Mesenchymal stem cell (in vitro differentiated cells and primary cell): ENCODE measurements at regions not wholly inside any gene's neighbourhood (a gene's known extent, or its start where the extent isn't known, plus 50 kb on each side); places are given as distances from the start of the nearest gene placed in this dataset.

ENCODE experiments used
- DNase-seq: peaks from one replicate; pipeline ENCODE4 v3.0.0-alpha.2; 2013
- H2AFZ ChIP-seq: one replicate; pipeline ENCODE4 v1.6.1; 2013; ENCODE audit warnings: low read depth, mild to moderate bottlenecking, control low read depth, inconsistent platforms, low read length, moderate library complexity
- H2AK5ac ChIP-seq: 2 replicates; pipeline ENCODE4 v1.6.1; 2013; ENCODE audit warnings: low read length, moderate library complexity, mild to moderate bottlenecking, inconsistent platforms; ENCODE audit not compliant: severe bottlenecking
- H2BK120ac ChIP-seq: one replicate; pipeline ENCODE4 v1.6.1; 2013; ENCODE audit warnings: low read depth, mild to moderate bottlenecking, inconsistent platforms, low read length, moderate library complexity
- H2BK12ac ChIP-seq, 2 experiments: one replicate each; pipeline ENCODE4 v1.6.1; 2013; ENCODE audit warnings: inconsistent platforms in 2 of 2, low read length in 2 of 2, mild to moderate bottlenecking in 2 of 2, moderate library complexity in 2 of 2, control low read depth in 1 of 2
- H2BK15ac ChIP-seq: one replicate; pipeline ENCODE4 v1.6.1; 2013; ENCODE audit warnings: mild to moderate bottlenecking, low read depth, inconsistent platforms; ENCODE audit not compliant: poor library complexity, severe bottlenecking
- H2BK5ac ChIP-seq: 2 replicates; pipeline ENCODE4 v1.6.1; 2013; ENCODE audit warnings: low read depth, mild to moderate bottlenecking, low read length, control low read depth, inconsistent platforms; ENCODE audit not compliant: poor library complexity, severe bottlenecking
- H3K14ac ChIP-seq, 2 experiments: one replicate each; pipeline ENCODE4 v1.6.1; 2013; ENCODE audit warnings: inconsistent platforms in 2 of 2, low read length in 2 of 2, control low read depth in 1 of 2, mild to moderate bottlenecking in 1 of 2, moderate library complexity in 1 of 2
- H3K18ac ChIP-seq, 2 experiments: one replicate each; pipeline ENCODE4 v1.6.1; 2013; ENCODE audit warnings: inconsistent platforms in 2 of 2, low read length in 2 of 2, control low read depth in 1 of 2, low read depth in 1 of 2, mild to moderate bottlenecking in 1 of 2
- H3K23ac ChIP-seq, 2 experiments: one replicate each; pipeline ENCODE4 v1.6.1; 2013; ENCODE audit warnings: inconsistent platforms in 2 of 2, low read length in 2 of 2, mild to moderate bottlenecking in 2 of 2, moderate library complexity in 2 of 2, control low read depth in 1 of 2
- H3K27ac ChIP-seq: 2 replicates; pipeline ENCODE4 v1.5.1; 2013; ENCODE audit warnings: mild to moderate bottlenecking, moderate library complexity, low read length, control low read depth, inconsistent platforms; ENCODE audit not compliant: poor library complexity, severe bottlenecking
- H3K27me3 ChIP-seq, 2 experiments: 2 replicates each; pipeline versions ENCODE4 v1.6.1 to v1.7.0; 2013; ENCODE audit warnings: low read length in 2 of 2, mild to moderate bottlenecking in 2 of 2, moderate library complexity in 2 of 2, control low read depth in 1 of 2, inconsistent platforms in 1 of 2; ENCODE audit not compliant: control insufficient read depth in 1 of 2, insufficient read depth in 1 of 2
- H3K36me3 ChIP-seq, 2 experiments: 2 replicates each; pipeline versions ENCODE4 v1.6.1 to v1.7.0; 2013; ENCODE audit warnings: low read length in 2 of 2, control low read depth in 1 of 2, inconsistent platforms in 1 of 2, low read depth in 1 of 2, mild to moderate bottlenecking in 1 of 2; ENCODE audit not compliant: insufficient read depth in 2 of 2, control insufficient read depth in 1 of 2
- H3K4ac ChIP-seq, 2 experiments: one replicate each; pipeline ENCODE4 v1.6.1; 2013; ENCODE audit warnings: inconsistent platforms in 2 of 2, low read length in 2 of 2, mild to moderate bottlenecking in 2 of 2, moderate library complexity in 2 of 2, control low read depth in 1 of 2, low read depth in 1 of 2
- H3K4me1 ChIP-seq: 2 replicates; pipeline ENCODE4 v1.6.1; 2013; ENCODE audit warnings: low read depth, low read length, control low read depth; ENCODE audit not compliant: control insufficient read depth, insufficient read depth
- H3K4me2 ChIP-seq: 2 replicates; pipeline ENCODE4 v1.6.1; 2013; ENCODE audit warnings: low read length, mild to moderate bottlenecking, inconsistent platforms; ENCODE audit not compliant: poor library complexity, severe bottlenecking
- H3K4me3 ChIP-seq, 2 experiments: 2 replicates each; pipeline versions ENCODE4 v1.5.1 to v1.7.0; 2013; ENCODE audit warnings: low read length in 2 of 2, mild to moderate bottlenecking in 2 of 2, control low read depth in 1 of 2, low read depth in 1 of 2; ENCODE audit not compliant: insufficient read depth in 1 of 2
- H3K79me1 ChIP-seq: replicated peaks from 2 replicates; pipeline ENCODE4 v1.6.1; 2013; ENCODE audit warnings: mild to moderate bottlenecking, control low read depth, low read length, inconsistent platforms; ENCODE audit not compliant: poor library complexity, severe bottlenecking
- H3K9ac ChIP-seq: 2 replicates; pipeline ENCODE4 v1.7.0; 2013; ENCODE audit warnings: mild to moderate bottlenecking, low read length, moderate library complexity
- H3K9me3 ChIP-seq: 2 replicates; pipeline ENCODE4 v1.7.0; 2013; ENCODE audit warnings: mild to moderate bottlenecking, low read length; ENCODE audit not compliant: control insufficient read depth
- H4K8ac ChIP-seq: one replicate; pipeline ENCODE4 v1.6.1; 2013; ENCODE audit warnings: inconsistent platforms, mild to moderate bottlenecking, low read length, moderate library complexity
- H4K91ac ChIP-seq: one replicate; pipeline ENCODE4 v1.6.1; 2013; ENCODE audit warnings: mild to moderate bottlenecking, low read length, inconsistent platforms
- WGBS: methylation state at CpG from one replicate; pipeline ENCODE4 v1.1.7; 2013; ENCODE audit warnings: mixed read lengths; 5-methylcytosine and 5-hydroxymethylcytosine counted together

- Histone ChIP-seq H3K4me3 (no peak overlapping the region), H3K4me2 (no peak overlapping the region), H3K23ac (no peak overlapping the region), H2BK5ac (no peak overlapping the region), H3K79me1 (no peaks in the 10 kb centered on the region), H2BK15ac (no peak overlapping the region), H3K27me3 (no peaks in the 10 kb centered on the region), H2AFZ (no peak overlapping the region), H3K9ac (no peak overlapping the region), H3K18ac (no peak overlapping the region), H2BK12ac (no peak overlapping the region), H3K14ac (no peak overlapping the region), H3K4me1 (no peaks in the 10 kb centered on the region), H4K91ac (no peak overlapping the region), H2AK5ac (no peak overlapping the region), H3K36me3 (no peaks in the 10 kb centered on the region), H4K8ac (no peak overlapping the region), H2BK120ac (no peak overlapping the region), H3K9me3 (no peaks in the 10 kb centered on the region), H3K4ac (no peak overlapping the region), H3K27ac (no peak overlapping the region)
- no peak for DNase-seq
- 94% methylated on average over 1 of the region's 1 CpG for WGBS
Measured at GRCh38 chr1:71191520-71191919, 110.7 kb upstream of the ZRANB2 start.

- Histone ChIP-seq H2AK5ac (no peak overlapping the region), H3K23ac (no peak overlapping the region), H4K8ac (no peak overlapping the region), H3K36me3 (no peaks in the 10 kb centered on the region), H3K4ac (no peak overlapping the region), H2BK120ac (no peak overlapping the region), H3K4me3 (no peak overlapping the region), H2BK5ac (no peak overlapping the region), H2AFZ (no peak overlapping the region), H3K27ac (no peak overlapping the region), H3K9me3 (no peaks in the 10 kb centered on the region), H3K18ac (no peak overlapping the region), H3K79me1 (no peaks in the 10 kb centered on the region), H4K91ac (no peak overlapping the region), H3K9ac (no peak overlapping the region), H3K4me1 (no peaks in the 10 kb centered on the region), H2BK15ac (no peak overlapping the region), H3K27me3 (no peaks in the 10 kb centered on the region), H3K14ac (no peak overlapping the region), H3K4me2 (no peak overlapping the region), H2BK12ac (no peak overlapping the region)
- 83% methylated on average over 1 of the region's 5 CpGs for WGBS
- DNase-seq, result no peak
Measured at GRCh38 chr1:71190843-71191242, 110.0 kb upstream of the ZRANB2 start.

- Histone ChIP-seq H2BK5ac (no peak overlapping the region), H3K4me3 (no peak overlapping the region), H3K27ac (no peak overlapping the region), H3K79me1 (no peaks in the 10 kb centered on the region), H2BK12ac (no peak overlapping the region), H2AK5ac (no peak overlapping the region), H2BK15ac (no peak overlapping the region), H3K9ac (no peak overlapping the region), H3K9me3 (no peaks in the 10 kb centered on the region), H3K4me2 (no peak overlapping the region), H3K4ac (no peak overlapping the region), H3K18ac (no peak overlapping the region), H2AFZ (no peak overlapping the region), H2BK120ac (no peak overlapping the region), H3K4me1 (no peaks in the 10 kb centered on the region), H3K23ac (no peak overlapping the region), H3K14ac (no peak overlapping the region), H3K36me3 (no peaks in the 10 kb centered on the region), H4K91ac (no peak overlapping the region), H4K8ac (no peak overlapping the region), H3K27me3 (no peaks in the 10 kb centered on the region)
- no peak for DNase-seq
- 93% methylated on average over 6 of the region's 6 CpGs for WGBS
Measured at GRCh38 chr1:71184410-71184809, 103.6 kb upstream of the ZRANB2 start.

- Histone ChIP-seq H2AFZ (no peak overlapping the region), H2BK15ac (no peak overlapping the region), H3K27me3 (no peaks in the 10 kb centered on the region)
Measured at GRCh38 chr1:71179997-71180396, 99.2 kb upstream of the ZRANB2 start.

More at GRCh38 chr1:71179997-71180396, 99.2 kb upstream of the ZRANB2 start:
- Histone ChIP-seq H2BK12ac (no peak overlapping the region), H3K9ac (no peak overlapping the region), H3K79me1 (no peaks in the 10 kb centered on the region), H3K4me1 (no peaks in the 10 kb centered on the region), H2BK5ac (no peak overlapping the region), H3K9me3 (no peaks in the 10 kb centered on the region), H2BK120ac (no peak overlapping the region), H3K27ac (no peak overlapping the region), H3K4ac (no peak overlapping the region), H4K8ac (no peak overlapping the region), H3K23ac (no peak overlapping the region), H4K91ac (no peak overlapping the region), H3K36me3 (no peaks in the 10 kb centered on the region), H2AK5ac (no peak overlapping the region), H3K14ac (no peak overlapping the region), H3K4me2 (no peak overlapping the region), H3K18ac (no peak overlapping the region), H3K4me3 (no peak overlapping the region)
- no peak for DNase-seq
